ENCODE measurements at regions not wholly inside any gene's neighbourhood (a gene's known extent, or its start where the extent isn't known, plus 50 kb on each side); places are given as distances from the start of the nearest gene placed in this dataset.

DNA sequence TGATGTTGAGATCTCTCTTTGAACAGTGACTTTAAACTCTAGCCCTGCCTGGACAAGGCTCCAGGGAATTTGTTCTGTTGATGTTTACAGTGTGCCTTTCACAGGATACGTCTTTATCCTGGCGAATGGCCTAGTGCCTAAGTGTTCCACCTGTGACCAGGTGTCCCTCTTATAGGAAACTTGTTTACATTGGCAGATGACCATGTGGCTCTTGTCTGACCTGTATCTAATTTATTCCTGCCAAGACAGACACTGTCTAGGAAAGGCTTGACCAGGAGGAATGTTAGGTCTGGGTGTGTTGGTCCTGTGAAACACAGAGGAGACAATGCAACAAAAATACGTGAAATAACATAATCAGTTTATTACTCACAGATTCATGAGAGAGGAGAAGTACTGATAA, 875.6 kb downstream of the METTL15 start:
- Histone ChIP-seq H3K36me3 (ENCODE audit: control insufficient read depth in 4 of 4, insufficient read depth in 4 of 4, low read length in 4 of 4) (no peaks in the 10 kb centered on the region), H3K4me3 (no peak overlapping the region), H3K27me3 (ENCODE audit: control insufficient read depth in 3 of 3, insufficient read depth in 3 of 3, low read length in 2 of 3) (no peaks in the 10 kb centered on the region), H3K4me1 (ENCODE audit: control insufficient read depth in 5 of 5, insufficient read depth in 5 of 5, low read length in 5 of 5) (no peaks in the 10 kb centered on the region), H3K9me3 (ENCODE audit: control insufficient read depth in 4 of 4, insufficient read depth in 3 of 4, low read length in 3 of 4) (no peaks in the 10 kb centered on the region), H3K27ac (ENCODE audit: low read depth in 1 of 2, low read length in 1 of 2) (no peak overlapping the region), H3K9ac (ENCODE audit: insufficient read depth in 1 of 2, low read length in 2 of 2) (no peak overlapping the region)
- no peak for DNase-seq
- TF ChIP-seq, protein P1, sequence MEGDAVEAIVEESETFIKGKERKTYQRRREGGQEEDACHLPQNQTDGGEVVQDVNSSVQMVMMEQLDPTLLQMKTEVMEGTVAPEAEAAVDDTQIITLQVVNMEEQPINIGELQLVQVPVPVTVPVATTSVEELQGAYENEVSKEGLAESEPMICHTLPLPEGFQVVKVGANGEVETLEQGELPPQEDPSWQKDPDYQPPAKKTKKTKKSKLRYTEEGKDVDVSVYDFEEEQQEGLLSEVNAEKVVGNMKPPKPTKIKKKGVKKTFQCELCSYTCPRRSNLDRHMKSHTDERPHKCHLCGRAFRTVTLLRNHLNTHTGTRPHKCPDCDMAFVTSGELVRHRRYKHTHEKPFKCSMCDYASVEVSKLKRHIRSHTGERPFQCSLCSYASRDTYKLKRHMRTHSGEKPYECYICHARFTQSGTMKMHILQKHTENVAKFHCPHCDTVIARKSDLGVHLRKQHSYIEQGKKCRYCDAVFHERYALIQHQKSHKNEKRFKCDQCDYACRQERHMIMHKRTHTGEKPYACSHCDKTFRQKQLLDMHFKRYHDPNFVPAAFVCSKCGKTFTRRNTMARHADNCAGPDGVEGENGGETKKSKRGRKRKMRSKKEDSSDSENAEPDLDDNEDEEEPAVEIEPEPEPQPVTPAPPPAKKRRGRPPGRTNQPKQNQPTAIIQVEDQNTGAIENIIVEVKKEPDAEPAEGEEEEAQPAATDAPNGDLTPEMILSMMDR (IDR thresholded peaks at IDR 0.05; ENCODE audit: control extremely low read depth, extremely low read depth), result no peak
- ATAC-seq (ENCODE audit: insufficient read depth, low FRiP score), result no peak
- 69 to 71% methylated on average over 3 of the region's 3 CpGs for WGBS, 2 donors

DNA sequence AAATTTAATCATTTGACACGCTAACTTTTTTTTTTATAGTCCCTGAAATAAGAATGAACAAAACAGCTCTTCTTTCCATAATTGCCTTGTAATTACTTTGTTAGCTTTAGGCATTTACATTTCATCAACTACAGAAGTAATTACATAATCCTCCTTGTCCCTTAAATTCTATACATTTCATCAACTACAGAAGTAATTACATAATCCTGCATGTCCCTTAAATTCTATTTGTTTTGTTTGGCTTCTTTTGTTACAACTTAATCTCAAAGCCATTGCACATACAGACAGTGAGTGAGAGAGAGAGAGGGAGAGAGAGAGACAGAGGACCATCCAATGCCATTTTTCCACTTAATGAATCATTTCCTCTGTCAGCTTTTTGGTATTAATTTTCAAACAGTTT, 873.2 kb downstream of the METTL15 start:
- H3K4me3 ChIP-seq, result no peak overlapping the region

DNA sequence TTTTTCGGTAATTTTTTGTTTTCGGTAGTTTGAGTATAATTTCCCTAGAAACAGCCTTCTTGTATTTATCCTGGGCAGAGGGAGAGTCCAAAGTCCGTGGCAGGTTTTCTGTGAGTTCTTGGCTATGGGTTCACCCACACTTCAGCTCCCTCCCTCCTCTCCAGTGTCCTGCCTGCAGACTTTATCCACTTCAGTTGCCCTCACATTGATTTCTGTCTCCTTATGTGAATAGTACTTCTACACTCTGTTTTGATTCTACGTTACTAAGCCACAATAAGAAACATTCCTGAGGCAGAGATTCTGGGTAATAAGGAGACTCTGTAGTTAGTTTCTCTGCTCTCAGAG, 868.6 kb downstream of the METTL15 start:
- Histone ChIP-seq H3K36me3 (ENCODE audit: control insufficient read depth in 4 of 4, insufficient read depth in 4 of 4, low read length in 4 of 4) (no peaks in the 10 kb centered on the region), H3K4me3 (no peak overlapping the region), H3K27ac (ENCODE audit: low read depth in 1 of 2, low read length in 1 of 2) (no peak overlapping the region), H3K4me1 (ENCODE audit: control insufficient read depth in 5 of 5, insufficient read depth in 5 of 5, low read length in 5 of 5) (no peaks in the 10 kb centered on the region), H3K27me3 (ENCODE audit: control insufficient read depth in 3 of 3, insufficient read depth in 3 of 3, low read length in 2 of 3) (no peaks in the 10 kb centered on the region), H3K9me3 (ENCODE audit: control insufficient read depth in 4 of 4, insufficient read depth in 3 of 4, low read length in 3 of 4) (no peaks in the 10 kb centered on the region), H3K9ac (ENCODE audit: insufficient read depth in 1 of 2, low read length in 2 of 2) (no peak overlapping the region)
- DNase-seq (peak in 1 of 3 donors; percentile 5), ATAC-seq (ENCODE audit: insufficient read depth, low FRiP score) (no peak)
- TF ChIP-seq, protein P1 (IDR thresholded peaks at IDR 0.05; ENCODE audit: control extremely low read depth, extremely low read depth), result no peak
- 70 to 82% methylated on average over 4 of the region's 4 CpGs for whole genome bisulfite sequencing, 2 donors

More for the DNA sequence above, 873.2 kb downstream of the METTL15 start:
- no peaks in the 10 kb centered on the region for H3K36me3 ChIP-seq (ENCODE audit: control insufficient read depth in 4 of 4, insufficient read depth in 4 of 4, low read length in 4 of 4)
- no peaks in the 10 kb centered on the region for H3K9me3 ChIP-seq (ENCODE audit: control insufficient read depth in 4 of 4, insufficient read depth in 3 of 4, low read length in 3 of 4)
- ATAC-seq (ENCODE audit: insufficient read depth, low FRiP score) (no peak), DNase-seq (no peak)
- no peaks in the 10 kb centered on the region for H3K4me1 ChIP-seq (ENCODE audit: control insufficient read depth in 5 of 5, insufficient read depth in 5 of 5, low read length in 5 of 5)
- TF ChIP-seq, protein P1 (IDR thresholded peaks at IDR 0.05; ENCODE audit: control extremely low read depth, extremely low read depth), result no peak
- no peak overlapping the region for H3K9ac ChIP-seq (ENCODE audit: insufficient read depth in 1 of 2, low read length in 2 of 2)
- H3K27me3 ChIP-seq (ENCODE audit: control insufficient read depth in 3 of 3, insufficient read depth in 3 of 3, low read length in 2 of 3), result no peaks in the 10 kb centered on the region
- WGBS, 2 donors, result 60 to 84% methylated on average over 1 of the region's 1 CpG
- H3K27ac ChIP-seq (ENCODE audit: low read depth in 1 of 2, low read length in 1 of 2), result no peak overlapping the region

DNA sequence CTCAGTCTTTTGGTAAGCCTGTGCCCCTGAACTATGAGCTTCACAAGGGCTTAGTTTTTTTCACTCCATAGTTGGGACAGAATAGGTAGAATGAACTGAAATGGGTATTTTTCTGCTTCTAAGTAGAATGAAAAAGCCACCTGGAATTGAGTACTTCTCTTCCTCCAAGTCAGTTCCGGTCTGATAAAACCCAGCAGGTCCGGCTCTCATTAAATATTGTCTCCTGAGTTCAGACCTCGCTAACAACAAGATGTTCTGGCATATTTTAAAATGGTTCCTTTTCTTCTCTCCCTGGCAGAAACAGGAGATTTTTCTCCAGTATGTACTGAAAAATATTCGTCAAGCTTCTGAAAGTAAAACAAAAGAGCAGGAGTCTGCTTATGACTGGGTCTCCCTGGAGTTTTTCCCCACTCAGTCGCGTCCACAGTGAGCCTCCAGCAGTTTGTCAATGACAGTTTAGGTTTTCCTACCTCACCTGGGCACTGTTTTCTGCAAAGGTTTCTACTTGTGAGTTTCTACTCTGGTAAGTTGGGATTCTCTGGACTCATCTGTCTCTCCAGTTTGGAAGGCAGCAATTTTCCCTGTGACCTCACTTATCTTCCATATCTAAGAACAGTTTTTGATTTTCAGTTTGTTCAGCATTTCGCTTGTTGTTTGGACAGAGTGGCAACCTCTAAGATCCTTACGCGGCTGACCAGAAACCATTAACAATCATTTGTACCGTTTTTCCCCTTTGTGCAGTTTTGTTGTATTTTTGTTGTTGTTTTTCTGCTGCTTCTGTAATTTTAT, 868.0 kb downstream of the METTL15 start:
- 80 to 86% methylated on average over 10 of the region's 10 CpGs for whole genome bisulfite sequencing, 2 donors
- H3K9me3 ChIP-seq (ENCODE audit: control insufficient read depth in 4 of 4, insufficient read depth in 3 of 4, low read length in 3 of 4), result no peaks in the 10 kb centered on the region
- TF ChIP-seq, protein P1 (IDR thresholded peaks at IDR 0.05; ENCODE audit: control extremely low read depth, extremely low read depth), result no peak
- ATAC-seq (ENCODE audit: insufficient read depth, low FRiP score) (no peak), DNase-seq (no peak)
- no peaks in the 10 kb centered on the region for H3K27me3 ChIP-seq (ENCODE audit: control insufficient read depth in 3 of 3, insufficient read depth in 3 of 3, low read length in 2 of 3)
- no peaks in the 10 kb centered on the region for H3K36me3 ChIP-seq (ENCODE audit: control insufficient read depth in 4 of 4, insufficient read depth in 4 of 4, low read length in 4 of 4)
- H3K4me1 ChIP-seq (ENCODE audit: control insufficient read depth in 5 of 5, insufficient read depth in 5 of 5, low read length in 5 of 5), result no peaks in the 10 kb centered on the region
- H3K4me3 ChIP-seq, result no peak overlapping the region
- no peak overlapping the region for H3K9ac ChIP-seq (ENCODE audit: insufficient read depth in 1 of 2, low read length in 2 of 2)
- H3K27ac ChIP-seq (ENCODE audit: low read depth in 1 of 2, low read length in 1 of 2), result no peak overlapping the region

All from lung (tissue), 11 donors.